Tibial nerve (tissue), 4 donors: ENCODE measurements at regions not wholly inside any gene's neighbourhood (a gene's known extent, or its start where the extent isn't known, plus 50 kb on each side); places are given as distances from the start of the nearest gene placed in this dataset.
"Not testable (repeated sequence)": the region's sequence is repeated elsewhere in the genome, so short reads cannot be mapped to it uniquely, and the experiment has no call there.

Experiments
- DNase-seq, 2 donors: peaks; one replicate each; pipeline ENCODE4 v3.0.0-alpha.2; 2019; ENCODE audit warnings: low spot score in 2 of 2
- H3K27ac ChIP-seq, 4 donors: fragments of 200-600 bp; sonication (generic) in 3 of 4; one replicate each; pipeline ENCODE4 v1.5.1; 2017 to 2019; ENCODE audit warnings: mild to moderate bottlenecking in 1 of 4
- H3K27me3 ChIP-seq, 2 donors: fragments of 200-600 bp; sonication (generic) in 1 of 2; one replicate each; pipeline versions ENCODE4 v1.5.1 to v1.6.0; 2017 to 2019
- H3K36me3 ChIP-seq, 3 donors: fragments of 200-600 bp; sonication (generic); one replicate each; pipeline ENCODE4 v1.5.1; 2018 to 2019
- H3K4me1 ChIP-seq, 4 donors: fragments of 200-600 bp; sonication (generic) in 3 of 4; one replicate each; pipeline ENCODE4 v1.5.1; 2017 to 2019
- H3K4me3 ChIP-seq, 4 donors: fragments of 200-600 bp; sonication (generic) in 3 of 4; one replicate each; pipeline ENCODE4 v1.5.1; 2017 to 2019; ENCODE audit warnings: mild to moderate bottlenecking in 1 of 4, moderate library complexity in 1 of 4
- H3K9me3 ChIP-seq, 4 donors: fragments of 200-600 bp; sonication (generic) in 3 of 4; one replicate each; pipeline ENCODE4 v1.5.1; 2017 to 2019
- POLR2A ChIP-seq, 2 donors: fragments of 450-650 bp; IDR thresholded peaks; one replicate each; pipeline ENCODE4 v1.6.1; 2017; ENCODE audit warnings: antibody characterized with exemption in 2 of 2, mild to moderate bottlenecking in 2 of 2, moderate library complexity in 2 of 2
- WGBS, 2 donors: methylation state at CpG; one replicate each; pipeline ENCODE4 v1.1.5; 2018; 5-methylcytosine and 5-hydroxymethylcytosine counted together

GRCh38 chr1:230476622-230477003 is 50.5 kb upstream of the PGBD5 start:
- TF ChIP-seq POLR2A (IDR thresholded peaks at IDR 0.05): no peak
- WGBS, 2 donors: 70 to 75% methylated on average over 14 of the region's 14 CpGs
- no peak for DNase-seq
- no peaks in the 10 kb centered on the region for H3K36me3 ChIP-seq
- no peaks in the 10 kb centered on the region for H3K4me1 ChIP-seq
- no peaks in the 10 kb centered on the region for H3K27me3 ChIP-seq
- no peak overlapping the region for H3K4me3 ChIP-seq
- H3K27ac ChIP-seq: no peak overlapping the region
- peaks cover 0 to 19% (median 0%) of the 10 kb centered on the region in 4 donors for H3K9me3 ChIP-seq

GRCh38 chr1:230475856-230476621 is 49.9 kb upstream of the PGBD5 start:
- H3K4me3 ChIP-seq, H3K36me3 ChIP-seq, H3K4me1 ChIP-seq, H3K27me3 ChIP-seq, H3K27ac ChIP-seq, DNase-seq: not testable (repeated sequence)
- WGBS, 2 donors: 37 to 47% methylated on average over 8 to 12 of the region's 12 CpGs
- peaks cover 0 to 19% (median 0%) of the 10 kb centered on the region in 4 donors for H3K9me3 ChIP-seq
